LNCaP clone FGC (cell line): ENCODE measurements at regions not wholly inside any gene's neighbourhood (a gene's known extent, or its start where the extent isn't known, plus 50 kb on each side); places are given as distances from the start of the nearest gene placed in this dataset.

Experiments used
- DNase-seq: peaks from one replicate; pipeline ENCODE4 v3.0.0-alpha.2; 2011; ENCODE audit warnings: low read depth
- H3K4me3 ChIP-seq: 2 replicates; pipeline ENCODE4 v1.5.1; 2011; ENCODE audit warnings: mild to moderate bottlenecking, low read depth, low read length, control low read depth
- CTCF ChIP-seq: IDR thresholded peaks from 2 replicates; pipeline ENCODE4 v1.5.1; 2012; ENCODE audit warnings: mild to moderate bottlenecking; ENCODE audit not compliant: control insufficient read depth, insufficient read depth; ENCODE audit errors: extremely low read depth

- H3K4me3 ChIP-seq, result no peak overlapping the region
- no peak for DNase-seq
- no peak for TF ChIP-seq CTCF
These were observed 114.9 kb downstream of the CD8B2 start for GRCh38 chr2:106602042-106602441.

- DNase-seq, result no peak
- H3K4me3 ChIP-seq, result no peak overlapping the region
- no peak for TF ChIP-seq CTCF
These were observed 119.5 kb downstream of the CD8B2 start for GRCh38 chr2:106606652-106607051.

GRCh38 chr2:106607371-106607770 lies 120.2 kb downstream of the CD8B2 start:
- no peak overlapping the region for H3K4me3 ChIP-seq
- DNase-seq, result no peak
- no peak for TF ChIP-seq CTCF

- no peak for DNase-seq
- H3K4me3 ChIP-seq, result no peak overlapping the region
- TF ChIP-seq CTCF, result no peak
These were observed 122.6 kb downstream of the CD8B2 start for GRCh38 chr2:106609780-106610179.

GRCh38 chr2:106614511-106615291 lies 127.5 kb downstream of the CD8B2 start:
- no peak overlapping the region for H3K4me3 ChIP-seq
- no peak for TF ChIP-seq CTCF
- DNase-seq, result no peak

- no peak overlapping the region for H3K4me3 ChIP-seq
- no peak for DNase-seq
- no peak for TF ChIP-seq CTCF
These were observed 131.4 kb downstream of the CD8B2 start for GRCh38 chr2:106618614-106619013.

- no peak for TF ChIP-seq CTCF
- DNase-seq, result no peak
- H3K4me3 ChIP-seq, result no peak overlapping the region
These were observed 136.3 kb downstream of the CD8B2 start for GRCh38 chr2:106623456-106623855.
